ENCODE measurements at regions not wholly inside any gene's neighbourhood (a gene's known extent, or its start where the extent isn't known, plus 50 kb on each side); places are given as distances from the start of the nearest gene placed in this dataset.

- DNase-seq, result peak in 8 of 56 donors; percentile 3 to 62 (median 15)
These were observed 54.8 kb upstream of the CREB1 start for GRCh38 chr2:207474863-207475485.

GRCh38 chr2:207475546-207475945 is 54.2 kb upstream of the CREB1 start:
- DNase-seq, result peak in 1 of 56 donors; percentile 6

- DNase-seq, result no peak
These were observed 51.9 kb upstream of the CREB1 start for GRCh38 chr2:207477896-207478295.

GRCh38 chr2:207478572-207478971 is 51.2 kb upstream of the CREB1 start:
- DNase-seq, result no peak

- DNase-seq, result no peak
These were observed 50.5 kb upstream of the CREB1 start for GRCh38 chr2:207479198-207479785.
